ENCODE measurements at regions not wholly inside any gene's neighbourhood (a gene's known extent, or its start where the extent isn't known, plus 50 kb on each side); places are given as distances from the start of the nearest gene placed in this dataset.
"Not testable (repeated sequence)": the region's sequence is repeated elsewhere in the genome, so short reads cannot be mapped to it uniquely, and the experiment has no call there.

DNA sequence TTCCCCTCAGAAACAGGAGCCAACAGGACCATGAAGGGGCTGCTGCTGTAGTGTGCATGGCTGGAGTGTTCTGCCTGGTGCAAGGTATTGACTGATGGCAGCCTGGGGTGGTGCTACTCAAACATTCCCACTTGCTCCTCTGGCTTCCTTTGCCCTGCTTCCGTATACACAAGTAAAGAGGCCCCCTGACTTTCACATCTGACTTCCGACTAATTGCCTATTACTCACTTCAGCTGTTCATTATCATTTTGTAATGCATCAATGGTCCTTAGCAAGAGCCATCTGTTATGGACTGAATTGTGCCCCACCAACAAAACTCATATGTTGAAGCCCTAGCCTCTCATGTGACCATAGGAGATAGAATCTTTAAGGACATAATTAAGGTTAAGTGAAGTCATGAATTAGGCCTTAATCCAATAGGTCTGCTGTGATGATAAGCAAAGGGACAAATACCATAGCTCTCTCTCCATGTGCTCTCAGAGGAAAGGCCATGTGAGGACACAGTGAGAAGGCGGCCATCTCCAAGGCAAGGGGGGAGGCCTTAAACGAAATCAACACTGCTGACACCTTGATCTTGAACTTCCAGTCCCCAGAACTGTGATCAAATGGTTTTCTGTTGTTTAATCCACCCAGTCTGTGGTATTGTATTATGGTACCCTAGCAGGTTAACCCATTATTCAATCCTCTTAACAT, 122.5 kb upstream of the CLNK start:
- no peak for DNase-seq

DNA sequence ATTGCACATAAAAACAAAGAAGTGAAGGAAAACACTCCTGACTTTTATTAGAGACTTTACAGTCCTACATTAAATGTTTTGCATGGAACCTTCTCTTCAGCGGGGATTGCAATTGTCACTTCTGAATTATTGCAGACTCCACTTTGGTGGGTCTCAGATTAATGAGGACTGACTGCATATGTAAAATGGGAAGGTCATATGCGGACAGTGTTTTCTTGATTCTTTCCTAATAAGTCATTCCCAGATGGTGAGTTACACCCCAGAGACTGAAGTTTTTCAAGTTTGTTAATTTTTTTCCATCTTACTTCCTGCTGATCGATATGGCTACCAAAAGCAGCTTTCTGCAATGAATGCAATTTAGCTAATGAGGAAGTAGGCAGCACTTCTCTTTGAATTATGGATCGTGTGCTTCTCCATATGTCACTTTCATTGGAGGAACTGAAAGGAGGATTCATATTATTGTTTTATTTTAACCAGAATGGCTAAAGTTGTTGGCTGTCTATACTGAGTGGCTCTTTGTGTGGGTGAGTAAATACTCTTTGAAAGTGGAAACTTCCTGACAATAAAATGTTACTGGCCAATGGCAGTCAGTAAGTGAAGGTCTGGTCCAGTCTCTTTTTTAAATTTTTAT, 119.3 kb upstream of the CLNK start:
- DNase-seq, result no peak

DNA sequence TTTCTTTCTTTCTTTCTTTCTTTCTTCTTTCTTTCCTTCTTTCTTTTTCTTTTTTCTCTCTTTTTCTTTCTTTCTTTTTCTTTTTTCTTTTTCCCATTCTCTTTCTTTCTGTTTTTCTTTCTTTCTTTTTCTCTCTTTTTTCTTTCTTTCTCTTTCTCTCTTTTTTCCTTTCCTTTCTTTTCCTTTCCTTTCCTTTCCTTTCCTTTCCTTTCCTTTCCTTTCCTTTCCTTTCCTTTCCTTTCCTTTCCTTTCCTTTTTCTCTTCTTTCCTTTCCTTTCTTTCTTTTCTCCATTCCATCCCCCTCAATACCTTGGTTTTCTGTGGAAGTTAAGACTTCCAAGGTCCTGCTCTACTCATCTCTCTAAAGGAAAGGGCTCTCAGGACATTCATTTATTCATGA, 102.8 kb upstream of the CLNK start:
- DNase-seq, result no peak

DNA sequence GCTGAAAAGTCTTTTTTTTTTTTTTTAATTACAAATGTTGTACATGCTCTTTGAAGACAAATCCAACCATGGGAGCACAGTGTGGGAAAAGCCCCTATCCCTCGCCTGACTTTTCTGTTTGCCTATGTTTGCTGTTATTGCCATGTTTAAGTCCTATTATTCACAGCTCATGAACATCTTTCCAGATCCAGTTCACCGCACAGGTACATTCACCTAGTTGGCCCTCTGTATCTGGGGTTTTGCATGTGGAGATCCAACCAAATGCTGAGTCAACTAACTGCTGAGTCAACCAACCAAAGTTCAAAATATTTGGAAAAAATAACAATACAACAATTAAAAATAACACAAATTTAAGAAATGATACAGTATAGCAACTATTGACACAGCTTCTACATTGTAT, 100.1 kb upstream of the CLNK start:
- no peak for DNase-seq

DNA sequence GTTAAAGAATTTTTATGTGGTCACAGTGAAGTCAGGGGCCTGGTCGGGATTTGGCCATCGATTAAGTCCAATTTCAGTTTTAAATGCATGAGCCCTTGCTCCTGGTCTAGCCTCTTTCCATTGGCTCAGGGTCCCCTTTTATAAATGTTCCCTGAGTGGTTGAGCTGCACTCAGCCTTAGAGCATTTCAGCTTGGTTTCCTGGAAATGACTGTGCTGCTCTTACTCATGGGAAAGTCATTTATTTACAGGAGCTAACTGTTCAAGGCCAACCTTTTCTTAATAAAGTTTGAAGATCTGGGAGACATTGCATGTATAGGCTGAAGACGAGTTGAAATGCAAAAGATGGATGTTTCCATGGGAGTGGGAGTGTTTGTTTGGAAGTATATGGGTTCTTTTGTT, 98.8 kb upstream of the CLNK start:
- no peak for DNase-seq

DNA sequence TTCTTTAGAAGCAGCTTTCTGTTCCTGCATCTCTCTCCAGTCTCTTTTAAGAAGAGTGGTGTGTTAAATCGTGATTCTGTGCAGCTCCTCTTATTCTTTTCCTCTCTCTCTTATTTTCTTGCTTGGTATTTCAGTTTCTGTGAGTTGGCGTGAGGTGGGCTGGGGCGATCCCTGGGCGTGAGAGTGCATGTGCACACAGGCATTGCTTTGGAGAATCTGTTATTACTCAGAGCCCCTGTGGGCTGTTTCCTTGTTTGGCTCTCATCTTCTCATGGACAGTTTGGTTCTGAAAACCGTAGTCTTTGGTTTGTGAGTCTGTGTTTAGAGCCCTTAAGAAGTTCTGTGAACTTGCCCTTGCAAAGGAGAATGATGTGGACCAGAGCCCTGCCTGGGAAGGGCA, 97.2 kb upstream of the CLNK start:
- no peak for DNase-seq

DNA sequence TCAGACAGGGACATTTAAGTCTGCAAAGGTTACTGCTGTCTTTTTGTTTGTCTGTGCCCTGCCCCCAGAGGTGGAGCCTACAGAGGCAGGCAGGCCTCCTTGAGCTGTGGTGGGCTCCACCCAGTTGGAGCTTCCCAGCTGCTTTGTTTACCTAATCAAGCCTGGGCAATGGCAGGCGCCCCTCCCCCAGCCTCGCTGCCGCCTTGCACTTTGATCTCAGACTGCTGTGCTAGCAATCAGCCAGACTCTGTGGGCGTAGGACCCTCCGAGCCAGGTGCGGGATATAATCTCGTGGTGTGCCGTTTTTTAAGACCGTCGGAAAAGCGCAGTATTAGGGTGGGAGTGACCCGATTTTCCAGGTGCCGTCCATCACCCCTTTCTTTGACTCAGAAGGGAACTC, 96.2 kb upstream of the CLNK start:
- not testable (repeated sequence) for DNase-seq

DNA sequence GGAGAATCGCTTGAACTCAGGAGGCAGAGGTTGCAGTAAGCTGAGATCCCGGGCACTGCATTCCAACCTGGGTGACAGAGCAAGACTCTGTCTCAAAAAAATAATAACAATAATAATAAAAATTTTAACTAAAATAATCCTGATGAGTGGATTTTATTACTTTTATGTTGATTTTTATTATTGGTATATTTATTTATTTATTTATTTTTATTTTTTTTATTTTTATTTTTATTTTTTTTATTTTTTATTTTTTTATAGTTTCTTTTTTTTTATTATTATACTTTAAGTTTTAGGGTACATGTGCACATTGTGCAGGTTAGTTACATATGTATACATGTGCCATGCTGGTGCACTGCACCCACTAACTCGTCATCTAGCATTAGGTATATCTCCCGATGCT, 90.6 kb upstream of the CLNK start:
- DNase-seq, result not testable (repeated sequence)

DNA sequence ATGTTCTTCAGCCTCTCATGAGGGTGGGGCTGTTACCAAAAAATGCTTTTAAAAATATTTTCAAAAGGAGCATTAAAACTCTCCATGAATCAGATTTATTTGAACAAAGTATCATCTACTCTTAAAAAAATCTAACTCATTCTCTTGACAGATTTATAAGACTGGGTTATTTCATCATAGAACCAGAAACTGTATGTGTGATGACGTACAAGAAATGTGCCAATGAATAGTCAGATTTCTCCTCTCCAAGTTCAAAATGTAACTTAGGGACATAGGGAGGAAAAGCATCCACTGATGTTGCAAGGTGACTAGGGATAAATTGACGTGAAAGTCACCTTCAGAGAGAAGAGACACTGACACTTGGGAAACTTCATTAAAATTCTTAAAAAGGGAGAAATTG, 89.1 kb upstream of the CLNK start:
- no peak for DNase-seq

DNA sequence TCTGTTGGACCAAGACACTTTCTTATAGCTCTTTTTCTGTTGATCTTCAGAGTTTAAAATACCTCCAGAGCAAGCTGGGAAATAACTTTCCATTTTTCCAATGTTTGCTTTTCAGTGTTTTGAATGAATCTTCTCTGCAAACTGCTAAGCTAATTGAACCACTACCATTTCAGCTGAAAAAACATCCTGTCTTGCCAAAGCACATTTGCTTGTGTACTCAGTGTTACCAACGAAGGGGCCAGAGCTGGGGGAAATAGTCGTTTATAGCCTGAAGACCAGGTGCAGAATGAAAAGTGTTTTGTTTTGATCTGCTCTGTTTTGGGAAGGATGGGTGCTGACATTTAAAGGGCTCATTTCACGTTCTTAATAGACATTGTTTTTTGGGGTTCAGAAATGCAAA, 88.4 kb upstream of the CLNK start:
- no peak for DNase-seq

DNA sequence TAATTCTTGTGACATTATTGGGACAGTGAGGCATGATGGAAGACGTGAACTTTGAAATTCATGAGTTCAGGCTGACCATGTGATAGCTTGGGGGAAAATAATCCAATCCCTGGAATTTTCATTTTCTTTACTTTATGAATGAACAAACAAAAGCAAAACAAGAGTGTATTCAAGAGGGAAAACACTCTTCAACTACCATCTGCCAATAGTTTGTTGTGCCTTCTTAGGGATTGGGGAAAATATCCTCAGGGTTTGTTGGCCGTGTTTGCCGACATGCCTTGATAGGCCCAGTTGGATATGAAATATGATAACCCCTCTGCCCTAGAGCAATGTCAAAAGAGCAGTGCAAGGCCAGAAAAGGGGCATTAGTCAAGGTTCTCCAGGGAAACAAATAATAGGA, 80.8 kb upstream of the CLNK start:
- no peak for DNase-seq

DNA sequence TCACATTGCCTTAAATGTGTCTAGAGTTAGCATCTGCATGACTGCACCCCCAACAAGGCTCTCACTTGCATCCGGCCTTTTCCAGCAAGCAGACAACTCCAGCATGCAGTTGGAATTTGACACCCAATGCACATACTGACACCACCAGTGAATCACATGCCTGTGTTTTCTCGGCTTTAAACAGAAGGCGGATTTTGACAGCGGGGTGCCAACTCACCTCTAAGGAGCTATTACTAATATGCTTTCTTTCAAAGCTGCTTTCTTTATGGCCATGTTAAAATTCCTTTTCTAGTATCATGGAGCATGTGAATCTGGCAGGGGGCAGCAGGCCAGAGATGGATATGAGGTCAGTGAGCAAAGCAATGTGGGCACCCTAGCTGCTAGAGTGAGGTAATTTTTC, 78.0 kb upstream of the CLNK start:
- DNase-seq, result no peak

DNA sequence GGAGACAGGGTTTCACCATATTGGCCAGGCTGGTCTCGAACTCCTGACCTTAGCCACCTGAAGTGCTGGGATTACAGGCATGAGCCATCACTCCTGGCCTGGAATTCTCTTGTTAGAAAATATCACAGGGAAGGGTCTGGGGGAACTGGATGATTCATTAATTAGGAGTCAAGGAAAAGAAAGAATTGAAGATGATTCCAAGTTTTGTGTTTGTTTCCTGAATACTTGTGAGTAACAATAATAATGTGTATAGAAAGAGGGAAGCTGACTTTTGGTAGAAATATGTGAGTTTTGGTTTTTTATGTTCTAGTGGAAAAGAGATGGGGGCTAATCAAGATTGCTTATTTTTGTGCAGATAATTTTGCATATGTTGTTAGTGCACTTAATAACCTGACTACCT, 77.3 kb upstream of the CLNK start:
- no peak for DNase-seq

DNA sequence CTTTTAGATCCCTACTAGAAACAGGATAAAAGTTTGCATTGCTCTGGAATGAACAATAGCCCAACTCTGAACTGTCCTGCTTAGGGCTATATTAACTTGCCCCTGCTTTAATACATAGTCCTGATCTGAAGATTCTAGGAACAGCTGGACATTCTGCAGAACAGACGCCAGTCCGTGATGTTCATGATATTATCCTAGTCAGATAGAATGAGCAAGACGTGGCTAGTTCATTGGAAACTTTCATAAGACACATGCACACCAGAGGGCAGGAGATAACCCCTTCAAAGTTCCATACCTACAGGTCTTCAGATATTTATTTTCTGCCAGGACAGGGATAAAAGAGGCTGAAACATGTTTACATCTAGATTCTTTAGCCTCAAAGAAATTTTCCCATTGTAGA, 75.5 kb upstream of the CLNK start:
- no peak for DNase-seq

DNA sequence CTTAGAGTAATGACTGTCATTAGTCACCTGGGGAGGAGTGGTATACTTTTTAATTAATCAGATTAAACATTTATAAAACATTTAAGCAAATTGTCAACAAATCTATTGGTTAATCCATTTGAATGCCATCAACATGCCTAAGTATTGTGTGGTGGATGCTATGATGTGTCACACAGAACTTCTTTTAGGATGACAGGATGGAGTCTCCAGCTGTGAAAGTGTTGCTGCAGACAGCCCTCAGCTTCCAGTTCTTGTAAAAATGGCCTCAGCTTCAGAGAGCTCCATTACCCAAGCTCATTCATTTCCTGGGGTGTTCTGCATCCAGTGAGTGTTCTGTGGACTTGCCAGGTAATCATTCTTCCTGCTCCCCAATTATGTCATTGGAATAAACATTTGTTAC, 74.3 kb upstream of the CLNK start:
- no peak for DNase-seq

DNA sequence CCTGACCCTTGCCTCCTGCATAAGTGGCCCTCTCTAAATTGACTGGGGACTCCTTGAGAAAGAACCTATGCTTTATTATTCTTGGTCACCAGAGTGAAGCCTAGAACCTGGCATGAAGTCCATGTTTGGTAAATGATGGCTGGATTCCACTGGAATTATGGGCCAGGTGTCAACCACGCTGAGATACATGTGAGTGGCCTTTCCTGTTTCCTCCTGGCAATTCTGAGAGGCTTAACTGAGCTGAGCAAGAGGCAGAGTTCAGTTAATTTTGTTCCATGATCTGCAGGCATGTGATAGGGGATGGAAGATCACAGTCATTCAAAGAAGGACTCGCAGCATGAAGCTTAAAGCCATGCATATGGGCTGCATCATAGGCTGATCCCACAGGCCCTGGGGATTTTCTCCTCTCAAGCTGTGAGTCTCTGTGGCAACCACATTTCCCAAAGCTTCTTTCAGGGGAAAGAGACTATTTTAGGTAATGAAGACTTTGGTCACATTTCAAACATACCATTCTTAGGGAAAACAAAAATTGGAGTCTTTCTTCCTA, 69.4 kb upstream of the CLNK start:
- DNase-seq, result no peak

DNA sequence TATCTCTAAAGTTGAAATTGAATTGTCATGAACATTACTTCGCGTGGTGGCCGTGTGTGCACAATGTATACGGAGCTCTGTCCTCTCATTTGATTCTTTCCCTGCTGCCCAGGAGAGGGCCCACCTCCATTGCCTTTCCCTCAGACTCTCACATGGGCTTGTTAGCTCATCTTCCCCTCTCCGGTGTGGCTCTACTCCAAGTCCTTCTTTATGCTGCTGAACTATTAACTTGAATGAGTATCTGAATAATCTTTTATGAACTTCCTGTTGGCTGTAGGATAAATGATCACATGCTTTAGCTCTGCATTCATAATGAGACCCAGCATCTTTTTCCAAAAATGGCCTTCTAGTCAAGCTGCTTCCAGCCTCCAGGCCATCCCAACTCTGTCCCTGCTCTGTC, 68.8 kb upstream of the CLNK start:
- no peak for DNase-seq

DNA sequence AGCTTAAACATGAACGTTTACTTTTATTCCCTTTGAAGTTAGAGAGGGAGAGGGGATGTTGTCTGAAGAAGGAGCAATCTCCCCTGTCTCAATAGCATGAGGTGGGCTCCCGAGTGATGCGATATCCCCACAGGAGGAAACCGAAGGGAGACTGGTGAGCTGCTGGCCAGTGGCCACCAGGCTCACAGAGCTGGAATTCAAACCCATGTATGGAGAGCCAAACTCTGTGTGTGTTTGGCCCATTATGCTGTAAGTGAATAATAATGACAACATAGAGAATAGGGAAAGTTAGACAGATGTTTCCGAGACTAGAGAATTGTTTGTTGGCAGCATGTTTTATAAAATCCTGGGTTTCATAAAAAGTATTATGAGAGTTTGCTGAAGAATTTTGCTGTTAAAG, 66.1 kb upstream of the CLNK start:
- no peak for DNase-seq

DNA sequence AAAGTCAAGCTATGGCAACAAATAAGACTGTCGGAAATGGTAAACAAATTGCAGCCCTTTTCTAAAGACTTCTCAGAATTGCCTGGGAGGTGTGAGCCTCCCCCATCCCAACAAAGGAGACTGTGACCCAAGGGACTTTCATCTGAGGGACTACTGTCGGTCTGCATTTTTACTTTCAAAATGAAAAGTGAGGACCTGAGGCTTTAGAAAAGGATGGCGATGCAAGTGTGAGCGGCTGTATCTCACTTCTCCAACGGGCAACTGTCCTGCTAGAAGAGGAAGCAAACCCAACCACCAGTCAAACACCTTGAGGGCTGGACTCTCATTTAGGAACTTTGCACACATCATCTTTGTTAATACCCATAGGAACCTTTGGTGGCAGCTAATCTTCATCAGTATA, 62.6 kb upstream of the CLNK start:
- no peak for DNase-seq

DNA sequence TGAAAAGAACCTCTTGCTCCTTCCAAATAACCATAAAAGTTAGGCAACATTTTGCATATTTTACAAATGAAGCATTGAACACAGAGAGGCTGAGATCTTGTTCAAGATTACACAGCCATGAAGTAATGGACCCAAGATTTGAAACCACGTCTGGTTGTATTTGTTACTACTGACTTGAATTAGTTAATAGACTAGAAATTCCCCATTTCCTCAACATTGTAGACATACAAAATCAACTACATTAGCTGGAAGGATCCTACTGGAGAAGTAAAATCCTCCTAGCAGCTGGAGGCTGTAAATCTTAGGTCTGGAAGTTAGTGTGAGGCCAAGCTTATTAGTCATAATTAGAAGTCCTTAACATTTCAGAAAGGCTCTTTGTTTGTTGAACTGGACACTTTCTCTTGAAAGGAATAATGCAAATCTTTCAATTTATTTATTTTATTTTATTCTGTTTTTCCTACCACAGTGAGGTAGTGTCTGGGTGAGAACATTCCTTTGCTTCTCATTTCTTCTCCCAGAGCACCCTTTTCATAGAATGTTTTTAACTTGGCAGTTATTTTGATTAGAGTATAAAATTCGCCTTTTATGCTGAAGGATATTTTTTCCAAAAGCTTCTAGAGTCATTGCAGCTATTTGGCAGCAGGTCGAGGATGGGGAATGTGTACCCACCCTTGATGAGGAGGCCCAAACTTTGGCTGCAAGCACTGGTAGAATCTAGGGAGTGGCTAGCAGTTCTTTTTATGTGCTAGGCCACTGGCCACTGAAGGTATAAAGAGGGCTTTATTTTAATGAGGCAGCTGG, 62.0 kb upstream of the CLNK start:
- no peak for DNase-seq

DNA sequence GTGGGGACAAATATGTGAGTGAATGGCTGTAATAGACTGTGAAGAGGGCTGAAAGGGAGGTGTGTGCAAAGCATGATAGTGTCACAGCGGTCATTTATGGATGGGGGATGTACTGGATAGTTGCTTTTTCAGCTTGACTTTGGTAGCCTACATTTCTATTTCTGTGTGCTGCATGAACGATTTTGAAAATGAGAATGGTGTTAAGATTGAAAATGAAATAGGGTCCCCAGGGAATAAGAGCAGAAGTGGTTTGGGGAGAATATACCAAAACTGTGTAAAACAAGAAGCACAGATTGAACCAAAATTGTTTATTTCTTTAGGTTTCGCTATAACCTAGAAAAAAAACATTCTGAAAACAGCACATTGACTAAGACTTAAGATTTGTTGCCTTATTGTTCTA, 58.8 kb upstream of the CLNK start:
- DNase-seq, result no peak

DNA sequence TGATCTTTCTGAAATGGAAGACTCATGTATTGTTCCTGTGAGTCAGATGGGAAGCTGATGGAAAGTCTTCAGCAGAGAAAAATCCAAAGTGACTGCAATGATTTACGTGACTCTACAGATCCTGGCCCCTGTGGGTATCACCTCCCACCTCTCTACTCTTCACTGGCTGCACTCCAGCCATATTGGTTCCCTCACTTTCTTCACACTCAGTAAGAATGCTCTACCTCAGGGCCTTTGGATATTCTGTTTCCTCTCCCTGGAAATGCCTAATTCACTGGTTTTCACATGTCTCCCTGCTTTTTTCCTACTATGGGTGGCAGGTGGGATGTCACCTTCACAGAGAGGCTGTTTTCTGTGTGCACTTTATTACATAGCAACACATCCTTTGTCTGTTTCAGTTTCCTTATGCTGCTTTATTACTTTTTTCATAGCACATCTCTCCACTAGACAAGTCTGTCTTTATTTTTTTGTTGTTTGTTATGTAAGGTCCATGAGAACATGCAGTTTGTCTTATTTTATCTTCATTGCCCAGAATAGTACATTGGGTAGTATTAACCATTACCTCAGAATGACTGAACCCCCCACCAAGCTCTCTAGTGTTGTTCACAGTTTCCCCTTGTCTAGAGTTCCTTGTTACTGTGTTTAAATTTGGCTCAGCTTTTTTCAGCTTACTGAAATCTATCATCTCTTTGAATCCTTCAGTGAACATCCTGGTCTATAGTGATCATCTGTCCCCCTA, 57.6 kb upstream of the CLNK start:
- DNase-seq, result no peak

DNA sequence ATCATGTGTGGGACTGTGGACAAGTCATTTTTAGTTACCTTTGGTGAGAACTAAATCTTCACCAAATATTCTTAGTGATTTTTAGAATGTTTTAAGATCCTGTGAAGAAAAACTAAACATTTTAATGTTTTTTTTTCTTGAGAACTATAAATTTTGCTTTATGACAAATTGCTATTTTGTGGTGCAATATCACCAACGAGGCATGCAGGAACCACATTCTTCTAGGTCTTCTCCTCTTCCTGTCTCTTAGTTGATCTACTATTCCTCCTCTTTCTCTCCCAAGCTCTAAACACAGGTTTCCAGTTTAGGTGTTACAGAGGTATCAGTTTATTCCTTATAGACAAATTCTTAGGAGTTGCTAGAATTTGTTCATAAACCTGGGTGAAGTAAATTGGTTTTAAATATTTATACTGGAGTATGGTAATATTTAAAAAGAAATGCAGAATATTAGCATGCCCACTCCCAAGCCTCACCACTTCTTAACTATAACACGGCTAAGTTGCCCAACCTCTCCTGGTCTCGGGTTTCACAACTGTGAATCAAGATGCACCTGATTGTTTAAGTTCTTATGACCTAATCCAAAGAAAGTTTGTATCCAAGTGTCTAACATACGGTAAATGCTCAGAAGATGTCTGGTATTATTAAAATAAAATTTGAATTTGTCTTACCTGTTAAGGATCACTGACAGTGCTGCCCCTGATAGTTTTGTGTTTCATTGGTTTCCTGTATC, 56.5 kb upstream of the CLNK start:
- no peak for DNase-seq

All from T1000 (cell line).